ENCODE measurements at regions not wholly inside any gene's neighbourhood (a gene's known extent, or its start where the extent isn't known, plus 50 kb on each side); places are given as distances from the start of the nearest gene placed in this dataset.

GRCh38 chr15:79169526-79170133 lies 79.0 kb upstream of the RASGRF1 start:
- no peak for TF ChIP-seq CTCF (IDR thresholded peaks at IDR 0.05)
- Histone ChIP-seq H3K36me3 (no peaks in the 10 kb centered on the region), H3K4me1 (peaks cover 0 to 29% of the 10 kb centered on the region in 2 donors), H3K4me3 (no peak overlapping the region), H3K27me3 (no peaks in the 10 kb centered on the region), H3K9me3 (no peaks in the 10 kb centered on the region), H3K27ac (peak overlapping the region; percentile 47 to 73)
- DNase-seq (ENCODE audit: low spot score): peak; percentile 57

GRCh38 chr15:79168922-79169456 lies 78.4 kb upstream of the RASGRF1 start:
- H3K4me3 ChIP-seq: no peak overlapping the region
- peaks cover 0 to 29% of the 10 kb centered on the region in 2 donors for H3K4me1 ChIP-seq
- no peaks in the 10 kb centered on the region for H3K36me3 ChIP-seq
- no peaks in the 10 kb centered on the region for H3K27me3 ChIP-seq
- DNase-seq (ENCODE audit: low spot score): peak; percentile 59
- peak overlapping the region; percentile 47 to 73 for H3K27ac ChIP-seq
- H3K9me3 ChIP-seq: no peaks in the 10 kb centered on the region
- peak in 1 of 2 donors; percentile 12 for TF ChIP-seq CTCF (IDR thresholded peaks at IDR 0.05)

DNA sequence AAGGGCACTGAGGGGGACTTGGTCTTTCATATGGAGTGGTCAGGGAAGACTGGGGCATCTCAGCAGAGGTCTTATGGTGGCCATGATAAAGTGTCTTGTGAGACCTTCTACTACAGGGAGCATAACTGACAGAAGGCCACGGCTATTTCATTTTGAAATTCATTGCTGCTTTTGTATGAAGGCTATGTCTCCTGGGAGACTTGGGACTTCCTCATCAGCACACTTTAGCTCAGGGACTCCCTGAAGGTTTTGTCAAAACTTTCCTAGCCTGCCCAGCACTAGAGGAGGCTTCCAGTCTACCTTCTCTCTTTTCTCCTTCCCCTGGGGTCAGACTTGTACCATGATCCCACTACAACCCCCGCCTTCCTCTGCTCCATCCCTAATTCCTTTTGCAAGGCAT lies 77.2 kb upstream of the RASGRF1 start:
- Histone ChIP-seq H3K36me3 (no peaks in the 10 kb centered on the region), H3K4me1 (peaks cover 0 to 29% of the 10 kb centered on the region in 2 donors), H3K27me3 (no peaks in the 10 kb centered on the region), H3K4me3 (no peak overlapping the region), H3K27ac (no peak overlapping the region), H3K9me3 (no peaks in the 10 kb centered on the region)
- DNase-seq (ENCODE audit: low spot score): peak; percentile 7
- TF ChIP-seq CTCF (IDR thresholded peaks at IDR 0.05): no peak

GRCh38 chr15:79166311-79166955 lies 75.9 kb upstream of the RASGRF1 start:
- peaks cover 0 to 18% of the 10 kb centered on the region in 2 donors for H3K4me1 ChIP-seq
- H3K9me3 ChIP-seq: no peaks in the 10 kb centered on the region
- H3K4me3 ChIP-seq: no peak overlapping the region
- no peak overlapping the region for H3K27ac ChIP-seq
- H3K27me3 ChIP-seq: no peaks in the 10 kb centered on the region
- H3K36me3 ChIP-seq: no peaks in the 10 kb centered on the region
- DNase-seq (ENCODE audit: low spot score): peak; percentile 51
- TF ChIP-seq CTCF (IDR thresholded peaks at IDR 0.05): no peak

GRCh38 chr15:79164465-79164864 lies 73.9 kb upstream of the RASGRF1 start:
- Histone ChIP-seq H3K36me3 (no peaks in the 10 kb centered on the region), H3K4me1 (peaks cover 0 to 6% of the 10 kb centered on the region in 2 donors), H3K4me3 (no peak overlapping the region), H3K27me3 (no peaks in the 10 kb centered on the region), H3K27ac (no peak overlapping the region), H3K9me3 (no peaks in the 10 kb centered on the region)
- TF ChIP-seq CTCF (IDR thresholded peaks at IDR 0.05): no peak
- DNase-seq (ENCODE audit: low spot score): no peak

Data from right atrium auricular region (tissue), 2 donors.